Endothelial cell of umbilical vein (primary cell): ENCODE measurements at regions not wholly inside any gene's neighbourhood (a gene's known extent, or its start where the extent isn't known, plus 50 kb on each side); places are given as distances from the start of the nearest gene placed in this dataset.

Experiments used
- BruUV-seq: library from RNA; stranded (reverse); fragments of 400-500 nt; replicated peaks from 2 replicates; lab custom pipeline; 2021; lab: Mats Ljungman, UMichigan
- CTCF ChIA-PET: fragments of 300-600, 350-600 bp; sonication (Branson Sonifier 250); formaldehyde crosslinking; loops from one replicate; lab custom pipeline; 2021; ENCODE audit warnings: antibody characterized with exemption, inconsistent platforms; lab: Charles Lee
- POLR2A ChIA-PET: fragments of 300-600, 350-600 bp; sonication (Branson Sonifier 250); formaldehyde crosslinking; loops from one replicate; lab custom pipeline; 2021; ENCODE audit warnings: antibody characterized with exemption, inconsistent platforms; lab: Charles Lee
- DNase-seq: peaks from one replicate; pipeline ENCODE4 v3.0.0-alpha.2; 2011; ENCODE audit warnings: low read depth, low spot score
- FAIRE-seq: peaks from 2 replicates; lab custom pipeline; 2011; peaks lifted over from hg19 to GRCh38; lab: Jason Lieb, UNC
- H2AFZ ChIP-seq: 2 replicates; pipeline ENCODE4 v1.6.0; 2012; ENCODE audit warnings: low read depth, low read length, control low read depth, inconsistent platforms
- H3K27ac ChIP-seq: 2 replicates; pipeline ENCODE4 v1.5.1; 2011; ENCODE audit warnings: low read depth, mild to moderate bottlenecking, control low read depth, low read length, moderate library complexity; ENCODE audit not compliant: insufficient read depth
- H3K27me3 ChIP-seq, 2 experiments: 2 replicates each; pipeline versions ENCODE4 v1.6.0 to v1.6.1; 2011; ENCODE audit warnings: low read length in 2 of 2, mixed read lengths in 1 of 2; ENCODE audit not compliant: control insufficient read depth in 2 of 2, insufficient read depth in 2 of 2
- H3K36me3 ChIP-seq, 2 experiments: 2 replicates in 1 of 2; 3 replicates in 1 of 2; pipeline ENCODE4 v1.5.1; 2011; ENCODE audit warnings: low read length in 2 of 2, mild to moderate bottlenecking in 1 of 2, moderate library complexity in 1 of 2; ENCODE audit not compliant: control insufficient read depth in 2 of 2, insufficient read depth in 2 of 2; ENCODE audit errors: extremely low read depth in 1 of 2
- H3K4me1 ChIP-seq: 3 replicates; pipeline ENCODE4 v1.5.1; 2011; ENCODE audit warnings: mild to moderate bottlenecking, low read length; ENCODE audit not compliant: control insufficient read depth, insufficient read depth; ENCODE audit errors: extremely low read depth
- H3K4me2 ChIP-seq: 2 replicates; pipeline ENCODE4 v1.6.1; 2011; ENCODE audit warnings: low read length, control low read depth, mixed read lengths; ENCODE audit not compliant: insufficient read depth
- H3K4me3 ChIP-seq, 3 experiments: fragments of 200-600 bp in 1 of 3; sonication (generic), shearing (Covaris generic) in 1 of 3; replicated peaks in 1 of 3; 2 replicates each; pipeline ENCODE4 v1.5.1; 2011 to 2016; ENCODE audit warnings: control low read depth in 3 of 3, low read length in 3 of 3, mild to moderate bottlenecking in 2 of 3, inconsistent platforms in 1 of 3, low read depth in 1 of 3, moderate library complexity in 1 of 3; ENCODE audit not compliant: insufficient read depth in 1 of 3
- H3K79me2 ChIP-seq: 2 replicates; pipeline ENCODE4 v1.6.0; 2012; ENCODE audit warnings: low read length, inconsistent platforms; ENCODE audit not compliant: control insufficient read depth, insufficient read depth
- H3K9ac ChIP-seq: replicated peaks from 2 replicates; pipeline ENCODE3; 2011; ENCODE audit warnings: low read length, control low read depth; ENCODE audit not compliant: insufficient read depth; ENCODE audit errors: extremely low read depth
- H3K9me1 ChIP-seq: replicated peaks from 3 replicates; pipeline ENCODE4 v1.6.0; 2011; ENCODE audit warnings: mild to moderate bottlenecking, low read length; ENCODE audit not compliant: control insufficient read depth, insufficient read depth; ENCODE audit errors: extremely low read depth
- H3K9me3 ChIP-seq: replicated peaks from 2 replicates; pipeline ENCODE4 v1.5.1; 2012; ENCODE audit warnings: low read length, inconsistent platforms; ENCODE audit not compliant: control insufficient read depth, insufficient read depth
- H4K20me1 ChIP-seq: replicated peaks from 2 replicates; pipeline ENCODE3; 2011; ENCODE audit warnings: mild to moderate bottlenecking, low read length; ENCODE audit not compliant: control insufficient read depth, insufficient read depth; ENCODE audit errors: extremely low read depth
- CTCF ChIP-seq, 2 donors: IDR thresholded peaks; 1 replicate in 1 of 2; 2 replicates in 1 of 2; pipeline ENCODE4 v1.5.1; 2011; ENCODE audit warnings: low read length in 2 of 2, mild to moderate bottlenecking in 2 of 2, moderate library complexity in 2 of 2, control low read depth in 1 of 2, inconsistent platforms in 1 of 2, low read depth in 1 of 2; ENCODE audit not compliant: insufficient read depth in 1 of 2; ENCODE audit errors: extremely low read depth in 1 of 2
- EZH2 ChIP-seq: IDR thresholded peaks from 2 replicates; pipeline ENCODE4 v1.6.1; 2012; ENCODE audit warnings: borderline replicate concordance, low read depth, mild to moderate bottlenecking, moderate library complexity, low read length, inconsistent platforms; ENCODE audit not compliant: severe bottlenecking
- FOS ChIP-seq: IDR thresholded peaks from 2 replicates; pipeline ENCODE4 v1.6.1; 2011; ENCODE audit warnings: mild to moderate bottlenecking, low read length, moderate library complexity, borderline replicate concordance; ENCODE audit not compliant: insufficient read depth
- JUN ChIP-seq: IDR thresholded peaks from 2 replicates; pipeline ENCODE4 v1.6.1; 2011; ENCODE audit warnings: borderline replicate concordance, low read depth; ENCODE audit not compliant: insufficient read length, insufficient read depth
- MYC ChIP-seq: IDR thresholded peaks from one replicate; pipeline ENCODE4 v1.6.1; 2011; ENCODE audit warnings: mild to moderate bottlenecking, low read depth, low read length
- POLR2AphosphoS5 ChIP-seq: IDR thresholded peaks from 2 replicates; pipeline ENCODE4 v1.6.1; 2012; ENCODE audit warnings: low read depth, mild to moderate bottlenecking, control low read depth, low read length, moderate library complexity; ENCODE audit not compliant: insufficient read depth
- dilution Hi-C: fragments of 300-500 bp; cut with MboI; formaldehyde crosslinking; loops from one replicate; pipeline ENCODE4 v1.15.0; 2019; ENCODE audit warnings: low sequenced_read_pairs; ENCODE audit not compliant: extremely low pct_ligation_motif_present
- intact Hi-C: fragments of 100-400 bp; cut with micrococcal nuclease; formaldehyde crosslinking; loops from one replicate; pipeline ENCODE4 v1.10.0; 2022
- TF ChIP-seq, protein P1 (sequence below): IDR thresholded peaks from 2 replicates; pipeline ENCODE4 v1.6.1; 2011; ENCODE audit not compliant: insufficient read depth, insufficient read length

- Histone ChIP-seq H3K27ac (no peak overlapping the region), H3K9ac (no peak overlapping the region), H3K27me3 (no peaks in the 10 kb centered on the region), H3K4me1 (no peaks in the 10 kb centered on the region), H2AFZ (no peak overlapping the region), H3K36me3 (no peaks in the 10 kb centered on the region), H4K20me1 (no peaks in the 10 kb centered on the region), H3K9me1 (no peaks in the 10 kb centered on the region), H3K9me3 (peaks cover 1% of the 10 kb centered on the region), H3K4me2 (no peak overlapping the region), H3K4me3 (no peak overlapping the region), H3K79me2 (no peaks in the 10 kb centered on the region)
- no TSS peak for BruUV-seq
- TF ChIP-seq, protein P1, sequence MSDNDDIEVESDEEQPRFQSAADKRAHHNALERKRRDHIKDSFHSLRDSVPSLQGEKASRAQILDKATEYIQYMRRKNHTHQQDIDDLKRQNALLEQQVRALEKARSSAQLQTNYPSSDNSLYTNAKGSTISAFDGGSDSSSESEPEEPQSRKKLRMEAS: no peak
- no peak for TF ChIP-seq MYC
- TF ChIP-seq POLR2AphosphoS5: no peak
- TF ChIP-seq EZH2: no peak
- no peak for TF ChIP-seq JUN
- TF ChIP-seq CTCF (IDR thresholded peaks at IDR 0.05; ENCODE audit: extremely low read depth in 1 of 2, insufficient read depth in 1 of 2, low read depth in 1 of 2, low read length in 2 of 2): no peak
- TF ChIP-seq FOS: no peak
- ChIA-PET CTCF (no interaction called here), POLR2A (no interaction called here)
- no peak for FAIRE-seq
- dilution Hi-C loops: no loop called here
- intact Hi-C loops: no loop called here
- no peak for DNase-seq
Measured at GRCh38 chr10:121154310-121154709, 303.1 kb downstream of the WDR11 start.
